DOHH2 (cell line): ENCODE measurements at regions not wholly inside any gene's neighbourhood (a gene's known extent, or its start where the extent isn't known, plus 50 kb on each side); places are given as distances from the start of the nearest gene placed in this dataset.

Experiments used
- EZH2phosphoT487 ChIP-seq: fragments of 200-600 bp; sonication (generic); IDR thresholded peaks from 2 replicates; pipeline ENCODE4 v1.6.1; 2017; ENCODE audit warnings: borderline replicate concordance, mild to moderate bottlenecking, antibody characterized with exemption, low read length, moderate library complexity, mixed read lengths
- TF ChIP-seq, protein P1 (sequence below): fragments of 200-600 bp; sonication (generic); IDR thresholded peaks from one replicate; pipeline ENCODE4 v1.5.1; 2014; ENCODE audit warnings: antibody characterized with exemption, mild to moderate bottlenecking, low read depth, low read length; ENCODE audit not compliant: poor library complexity, severe bottlenecking

DNA sequence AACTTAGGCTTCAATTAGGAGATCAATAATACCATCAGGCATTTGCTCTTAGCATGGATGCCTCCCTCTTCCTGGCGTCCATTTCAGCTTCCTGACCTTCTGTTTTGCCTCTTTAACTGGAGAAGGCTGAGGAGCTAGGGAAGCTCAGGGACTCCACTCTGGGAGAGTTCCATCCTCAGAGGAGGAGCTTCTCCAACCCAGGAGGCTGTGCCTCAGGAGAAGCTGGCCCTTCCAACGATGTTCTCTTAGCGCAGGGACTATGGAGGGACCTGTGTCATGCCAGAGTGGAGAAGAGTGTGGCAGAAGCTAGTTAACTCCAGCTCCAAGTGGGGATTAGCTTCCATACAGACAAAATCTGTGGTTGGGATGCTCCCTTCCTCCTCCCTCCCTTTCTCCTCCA lies 58.0 kb downstream of the KCNA5 start:
- TF ChIP-seq, protein P1, sequence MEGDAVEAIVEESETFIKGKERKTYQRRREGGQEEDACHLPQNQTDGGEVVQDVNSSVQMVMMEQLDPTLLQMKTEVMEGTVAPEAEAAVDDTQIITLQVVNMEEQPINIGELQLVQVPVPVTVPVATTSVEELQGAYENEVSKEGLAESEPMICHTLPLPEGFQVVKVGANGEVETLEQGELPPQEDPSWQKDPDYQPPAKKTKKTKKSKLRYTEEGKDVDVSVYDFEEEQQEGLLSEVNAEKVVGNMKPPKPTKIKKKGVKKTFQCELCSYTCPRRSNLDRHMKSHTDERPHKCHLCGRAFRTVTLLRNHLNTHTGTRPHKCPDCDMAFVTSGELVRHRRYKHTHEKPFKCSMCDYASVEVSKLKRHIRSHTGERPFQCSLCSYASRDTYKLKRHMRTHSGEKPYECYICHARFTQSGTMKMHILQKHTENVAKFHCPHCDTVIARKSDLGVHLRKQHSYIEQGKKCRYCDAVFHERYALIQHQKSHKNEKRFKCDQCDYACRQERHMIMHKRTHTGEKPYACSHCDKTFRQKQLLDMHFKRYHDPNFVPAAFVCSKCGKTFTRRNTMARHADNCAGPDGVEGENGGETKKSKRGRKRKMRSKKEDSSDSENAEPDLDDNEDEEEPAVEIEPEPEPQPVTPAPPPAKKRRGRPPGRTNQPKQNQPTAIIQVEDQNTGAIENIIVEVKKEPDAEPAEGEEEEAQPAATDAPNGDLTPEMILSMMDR: no peak
- TF ChIP-seq EZH2phosphoT487: no peak
